GM18508 (cell line): ENCODE measurements at regions not wholly inside any gene's neighbourhood (a gene's known extent, or its start where the extent isn't known, plus 50 kb on each side); places are given as distances from the start of the nearest gene placed in this dataset.
"Not testable (repeated sequence)": the region's sequence is repeated elsewhere in the genome, so short reads cannot be mapped to it uniquely, and the experiment has no call there.

Experiments
- ATAC-seq: cut with Tn5 transposase; IDR thresholded peaks from one replicate; pipeline ENCODE4 v1.9.1; 2021; ENCODE audit warnings: moderate number of reproducible peaks; ENCODE audit not compliant: insufficient read depth, unreplicated experiment

GRCh38 chr1:199839608-199840007 is 187.9 kb upstream of the NR5A2 start:
- ATAC-seq: not testable (repeated sequence)

DNA sequence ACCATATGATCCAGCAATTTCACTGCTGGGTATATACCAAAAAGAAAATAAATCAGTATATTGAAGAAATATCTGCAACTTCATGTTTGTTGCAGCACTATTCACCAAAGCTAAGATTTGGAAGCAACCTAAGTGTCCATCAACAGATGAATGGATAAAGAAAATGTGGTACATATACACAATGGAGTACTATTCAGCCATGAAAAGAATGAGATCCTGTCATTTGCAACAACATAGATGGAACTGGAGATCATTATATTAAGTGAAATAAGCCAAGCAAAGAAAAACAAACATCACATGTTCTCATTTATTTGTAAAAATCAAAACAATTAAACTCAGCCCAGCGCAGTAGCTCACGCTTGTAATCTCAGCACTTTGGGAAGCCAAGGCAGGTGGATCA is 184.4 kb upstream of the NR5A2 start:
- ATAC-seq: not testable (repeated sequence)

- ATAC-seq: no peak
These were observed 183.6 kb upstream of the NR5A2 start for GRCh38 chr1:199843861-199844260.

- ATAC-seq: no peak
These were observed 180.5 kb upstream of the NR5A2 start for GRCh38 chr1:199847021-199847420.

DNA sequence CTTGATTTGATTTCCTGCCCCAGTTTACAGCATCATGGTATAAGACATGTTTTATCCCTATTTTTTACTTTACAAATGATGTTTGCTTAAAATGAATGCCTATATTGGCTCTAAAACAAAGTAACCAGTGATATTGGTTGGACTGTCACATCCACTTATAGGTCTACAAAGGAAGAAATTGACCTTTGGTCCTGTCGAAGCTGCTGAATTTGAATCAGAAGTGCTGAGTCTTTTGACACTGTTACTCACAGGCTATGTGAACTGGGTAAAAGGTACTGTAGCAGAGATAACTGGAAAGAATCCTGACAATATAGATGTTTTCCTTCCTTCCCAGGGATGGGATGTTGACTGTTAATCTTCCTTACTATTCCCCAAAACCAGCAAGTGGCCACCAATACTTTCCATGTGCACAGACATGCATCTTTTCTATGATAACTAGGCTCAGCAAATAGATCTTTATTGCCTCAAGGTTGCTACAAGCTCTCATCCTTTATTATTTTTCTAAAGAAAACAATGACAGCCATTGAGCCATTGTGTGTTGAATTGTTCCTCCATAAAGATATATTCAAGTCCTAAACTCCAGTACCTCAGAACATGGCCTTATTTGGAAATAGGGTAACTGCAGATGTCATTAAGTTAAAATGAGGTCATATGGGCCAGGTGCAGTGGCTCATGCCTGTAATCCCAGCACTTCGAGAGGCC is 175.9 kb upstream of the NR5A2 start:
- ATAC-seq: no peak

GRCh38 chr1:199854686-199855321 is 172.7 kb upstream of the NR5A2 start:
- ATAC-seq: no peak

DNA sequence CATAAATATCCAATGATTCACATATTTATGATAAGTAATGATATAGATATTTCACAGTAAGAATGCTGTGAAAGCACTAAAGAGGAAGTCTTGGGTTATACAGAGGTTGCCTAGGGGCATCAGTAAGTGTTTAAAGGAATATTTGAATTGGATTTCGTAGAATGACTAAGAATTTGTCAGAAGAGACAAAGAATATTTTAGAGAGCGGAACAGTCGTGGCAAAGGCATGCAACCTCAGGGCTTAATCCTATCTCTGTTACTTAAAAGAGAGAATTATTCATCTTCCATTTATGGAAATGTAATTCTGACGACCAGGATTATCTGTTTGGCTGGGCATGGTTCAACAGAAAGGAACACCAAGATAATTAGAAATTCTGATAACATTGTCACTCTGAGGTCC is 171.9 kb upstream of the NR5A2 start:
- ATAC-seq: no peak

- ATAC-seq: no peak
These were observed 171.2 kb upstream of the NR5A2 start for GRCh38 chr1:199856216-199856780.

DNA sequence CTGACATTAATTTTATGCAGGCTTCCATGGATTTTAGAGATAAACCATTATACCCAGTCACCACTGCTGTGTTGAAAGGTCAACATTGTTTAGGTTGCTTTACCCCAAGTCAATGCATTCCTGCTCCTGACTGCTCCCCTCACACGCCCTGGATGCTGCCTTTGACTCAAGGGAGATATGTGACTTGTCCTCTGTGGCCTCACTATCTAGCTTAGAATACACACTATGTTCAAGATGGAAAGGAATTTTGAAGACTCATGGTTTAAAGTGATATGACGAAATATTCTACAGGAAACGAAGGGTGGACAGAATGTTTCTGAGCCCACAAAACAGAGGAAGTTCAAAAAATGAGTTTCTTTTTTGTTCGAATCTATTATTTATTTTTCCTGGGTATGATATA is 170.4 kb upstream of the NR5A2 start:
- no peak for ATAC-seq

DNA sequence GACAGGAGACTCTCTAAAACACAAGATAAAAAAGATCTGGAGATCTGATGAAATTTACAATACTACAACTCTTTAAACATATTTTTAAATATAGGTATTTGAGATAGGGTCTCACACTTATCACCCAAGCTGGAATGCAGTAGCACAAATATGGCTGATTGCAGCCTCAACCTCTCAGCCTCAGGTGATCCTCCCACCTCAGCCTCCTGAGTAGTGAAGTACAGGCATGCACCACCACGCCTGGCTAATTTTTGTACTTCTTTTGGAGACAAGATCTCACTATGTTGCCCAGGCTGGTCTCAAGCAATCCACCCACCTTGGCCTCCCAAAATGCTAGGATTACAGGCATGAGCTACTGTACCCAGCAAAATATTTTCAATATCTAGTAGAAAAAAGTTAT is 170.0 kb upstream of the NR5A2 start:
- ATAC-seq: no peak

DNA sequence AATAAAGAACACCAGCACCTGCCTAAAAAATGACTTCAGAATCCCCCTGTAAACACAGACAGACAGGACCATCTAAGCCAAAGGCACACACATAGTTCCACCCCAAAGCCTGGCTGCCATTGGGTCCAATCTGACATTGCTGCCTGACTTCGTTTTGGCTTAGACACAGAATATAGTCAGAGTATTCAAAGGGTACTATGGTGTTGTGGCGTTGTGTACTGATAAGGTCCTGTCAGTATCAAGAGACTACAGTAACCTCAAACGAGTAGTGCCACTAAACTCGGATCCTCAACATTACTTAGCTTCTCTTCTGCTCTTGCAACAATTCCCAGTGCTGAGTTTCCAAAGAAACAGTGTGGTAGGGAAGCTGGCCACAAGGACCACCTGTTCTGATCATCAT is 169.3 kb upstream of the NR5A2 start:
- no peak for ATAC-seq

- ATAC-seq: no peak
These were observed 168.7 kb upstream of the NR5A2 start for GRCh38 chr1:199858856-199859255.

GRCh38 chr1:199859491-199859933 is 168.0 kb upstream of the NR5A2 start:
- ATAC-seq: no peak

GRCh38 chr1:199861020-199861795 is 166.3 kb upstream of the NR5A2 start:
- ATAC-seq: no peak

DNA sequence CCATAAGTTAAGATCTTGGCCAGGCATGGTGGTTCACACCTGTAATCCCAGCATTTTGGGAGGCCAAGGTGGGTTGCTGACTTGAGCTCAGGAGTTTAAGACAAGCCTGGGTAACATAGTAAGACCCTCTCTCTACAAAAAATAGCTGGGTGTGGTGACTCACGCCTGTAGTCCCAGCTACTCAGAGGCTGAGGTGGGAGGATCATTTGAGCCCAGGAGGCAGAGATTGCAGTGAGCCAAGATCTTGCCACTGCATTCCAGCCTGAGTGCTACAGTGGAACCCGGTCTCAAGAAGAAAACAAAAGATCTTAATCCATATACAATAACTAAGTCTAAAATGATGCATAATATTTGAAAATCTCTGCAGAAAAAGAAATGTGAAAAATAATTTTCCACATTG is 165.5 kb upstream of the NR5A2 start:
- no peak for ATAC-seq

- no peak for ATAC-seq
These were observed 161.3 kb upstream of the NR5A2 start for GRCh38 chr1:199866210-199866617.

- no peak for ATAC-seq
These were observed 159.9 kb upstream of the NR5A2 start for GRCh38 chr1:199867601-199868000.

- no peak for ATAC-seq
These were observed 158.7 kb upstream of the NR5A2 start for GRCh38 chr1:199868777-199869176.

DNA sequence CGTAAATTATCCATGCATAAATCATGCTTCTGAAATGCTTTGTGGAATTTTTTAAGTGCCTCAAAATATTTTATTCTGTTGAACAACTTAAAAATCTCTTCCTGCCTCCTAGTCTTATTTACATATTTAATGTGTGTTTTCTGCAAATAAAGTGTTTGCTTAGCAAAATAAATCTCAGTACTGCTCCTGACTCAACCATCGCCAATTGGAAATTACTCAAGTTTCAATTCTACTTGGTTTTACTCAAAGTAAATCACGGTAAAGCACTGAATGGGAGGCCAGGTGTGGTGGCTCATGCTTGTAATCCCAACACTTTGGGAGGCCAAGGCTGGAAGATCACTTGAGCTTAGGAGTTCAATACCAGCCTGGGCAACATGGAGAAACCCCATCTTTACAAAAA is 152.2 kb upstream of the NR5A2 start:
- ATAC-seq: no peak

GRCh38 chr1:199875856-199876255 is 151.7 kb upstream of the NR5A2 start:
- ATAC-seq: no peak
